GM06990 (cell line): ENCODE measurements at regions not wholly inside any gene's neighbourhood (a gene's known extent, or its start where the extent isn't known, plus 50 kb on each side); places are given as distances from the start of the nearest gene placed in this dataset.

ENCODE experiments used
- DNase-seq: peaks from one replicate; pipeline ENCODE4 v3.0.0-alpha.2; 2011; ENCODE audit not compliant: insufficient read length; ENCODE audit errors: extremely low read depth
- H3K27me3 ChIP-seq: replicated peaks from 2 replicates; pipeline ENCODE4 v1.6.0; 2011; ENCODE audit warnings: low read length; ENCODE audit not compliant: control insufficient read depth, insufficient read depth
- H3K36me3 ChIP-seq: 2 replicates; pipeline ENCODE4 v1.5.1; 2011; ENCODE audit warnings: low read length; ENCODE audit not compliant: control insufficient read depth, insufficient read depth
- H3K4me3 ChIP-seq: replicated peaks from 2 replicates; pipeline ENCODE4 v1.5.1; 2011; ENCODE audit warnings: low read depth, mild to moderate bottlenecking, control low read depth, low read length
- CTCF ChIP-seq: IDR thresholded peaks from 2 replicates; pipeline ENCODE4 v1.5.1; 2011; ENCODE audit warnings: low read length, control low read depth, mild to moderate bottlenecking, inconsistent platforms; ENCODE audit not compliant: insufficient read depth, poor library complexity, severe bottlenecking

- no peak for DNase-seq
- no peaks in the 10 kb centered on the region for H3K27me3 ChIP-seq
- H3K36me3 ChIP-seq: no peaks in the 10 kb centered on the region
- H3K4me3 ChIP-seq: no peak overlapping the region
- no peak for TF ChIP-seq CTCF
Observed at GRCh38 chr11:33616552-33616951, 84.1 kb downstream of the C11orf91 start.

- no peak overlapping the region for H3K4me3 ChIP-seq
- no peak for DNase-seq
- no peaks in the 10 kb centered on the region for H3K27me3 ChIP-seq
- TF ChIP-seq CTCF: no peak
- no peaks in the 10 kb centered on the region for H3K36me3 ChIP-seq
Observed at GRCh38 chr11:33615751-33616150, 84.9 kb downstream of the C11orf91 start.

- Histone ChIP-seq H3K4me3 (no peak overlapping the region), H3K36me3 (no peaks in the 10 kb centered on the region), H3K27me3 (no peaks in the 10 kb centered on the region)
- DNase-seq: no peak
- no peak for TF ChIP-seq CTCF
Observed at GRCh38 chr11:33613404-33613803, 87.2 kb downstream of the C11orf91 start.

GRCh38 chr11:33610903-33611302, 89.7 kb downstream of the C11orf91 start:
- H3K27me3 ChIP-seq: no peaks in the 10 kb centered on the region
- TF ChIP-seq CTCF: no peak
- no peak for DNase-seq
- no peaks in the 10 kb centered on the region for H3K36me3 ChIP-seq
- no peak overlapping the region for H3K4me3 ChIP-seq

- no peaks in the 10 kb centered on the region for H3K27me3 ChIP-seq
- H3K4me3 ChIP-seq: no peak overlapping the region
- H3K36me3 ChIP-seq: no peaks in the 10 kb centered on the region
- DNase-seq: no peak
- no peak for TF ChIP-seq CTCF
Observed at GRCh38 chr11:33608386-33608785, 92.2 kb downstream of the C11orf91 start.

GRCh38 chr11:33606762-33607161, 93.9 kb downstream of the C11orf91 start:
- no peak overlapping the region for H3K4me3 ChIP-seq
- no peaks in the 10 kb centered on the region for H3K36me3 ChIP-seq
- no peak for TF ChIP-seq CTCF
- DNase-seq: no peak
- H3K27me3 ChIP-seq: no peaks in the 10 kb centered on the region
